CD4-positive, alpha-beta T cell (primary cell): ENCODE measurements at regions not wholly inside any gene's neighbourhood (a gene's known extent, or its start where the extent isn't known, plus 50 kb on each side); places are given as distances from the start of the nearest gene placed in this dataset.

Experiments
- ATAC-seq: fragments of 200-7000 bp; cut with Tn5 transposase; one replicate; pipeline ENCODE4 v1.10.0; 2022; ENCODE audit warnings: mild to moderate bottlenecking; ENCODE audit not compliant: poor library complexity
- CTCF ChIA-PET: fragments of 350-600 bp; sonication (Branson Sonifier 250); formaldehyde crosslinking; loops from one replicate; lab custom pipeline; 2021; ENCODE audit warnings: antibody characterized with exemption, inconsistent platforms; lab: Charles Lee
- POLR2A ChIA-PET: fragments of 350-600 bp; sonication (Branson Sonifier 250); formaldehyde crosslinking; loops from one replicate; lab custom pipeline; 2021; ENCODE audit warnings: antibody characterized with exemption, inconsistent platforms; lab: Charles Lee
- DNase-seq, 14 experiments: peaks; one replicate each; pipeline ENCODE4 v3.0.0-alpha.2; 2013 to 2020; ENCODE audit warnings: mixed read lengths in 2 of 14
- H3K27ac ChIP-seq, 2 donors: one replicate each; pipeline versions ENCODE4 v1.5.1 to v1.7.0; 2013; ENCODE audit warnings: low read length in 2 of 2, low read depth in 1 of 2, mild to moderate bottlenecking in 1 of 2
- H3K27me3 ChIP-seq, 2 experiments: 1 replicate in 1 of 2; 2 replicates in 1 of 2; pipeline versions ENCODE4 v1.6.1 to v1.7.0; 2013; ENCODE audit warnings: low read length in 2 of 2, control low read depth in 1 of 2, mild to moderate bottlenecking in 1 of 2, moderate library complexity in 1 of 2; ENCODE audit not compliant: insufficient read depth in 2 of 2, control insufficient read depth in 1 of 2
- H3K36me3 ChIP-seq: one replicate; pipeline ENCODE4 v1.6.1; 2013; ENCODE audit warnings: low read length, control low read depth; ENCODE audit not compliant: insufficient read depth
- H3K4me1 ChIP-seq: one replicate; pipeline ENCODE4 v1.6.1; 2013; ENCODE audit warnings: low read length, control low read depth; ENCODE audit not compliant: insufficient read depth
- H3K4me3 ChIP-seq: one replicate; pipeline ENCODE4 v1.5.1; 2013; ENCODE audit warnings: mild to moderate bottlenecking, low read length, moderate library complexity
- H3K9me3 ChIP-seq, 2 experiments: 1 replicate in 1 of 2; 2 replicates in 1 of 2; pipeline versions ENCODE4 v1.6.1 to v1.7.0; 2013; ENCODE audit warnings: low read length in 2 of 2, mild to moderate bottlenecking in 2 of 2, control low read depth in 1 of 2, moderate library complexity in 1 of 2; ENCODE audit not compliant: control insufficient read depth in 1 of 2, insufficient read depth in 1 of 2
- H3K27ac Mint-ChIP-seq: one replicate; pipeline ENCODE4 v1.8.0; 2020; ENCODE audit warnings: mixed read lengths
- H3K27me3 Mint-ChIP-seq: one replicate; pipeline ENCODE4 v1.8.0; 2021; ENCODE audit warnings: mixed read lengths
- H3K36me3 Mint-ChIP-seq: one replicate; pipeline ENCODE4 v1.8.0; 2021; ENCODE audit warnings: low read depth, mixed read lengths
- H3K4me1 Mint-ChIP-seq: one replicate; pipeline ENCODE4 v1.8.0; 2021; ENCODE audit warnings: low read depth, mixed read lengths
- H3K4me3 Mint-ChIP-seq: one replicate; pipeline ENCODE4 v1.8.0; 2020; ENCODE audit warnings: mild to moderate bottlenecking, mixed read lengths
- H3K9me3 Mint-ChIP-seq: one replicate; pipeline ENCODE4 v1.8.0; 2020; ENCODE audit warnings: mixed read lengths
- CTCF ChIP-seq: fragments of 200-600 bp; IDR thresholded peaks from one replicate; pipeline ENCODE4 v1.8.0; 2022; ENCODE audit warnings: antibody characterized with exemption, mild to moderate bottlenecking
- intact Hi-C, 2 experiments: fragments of 100-400 bp; cut with DNase I in 1 of 2; cut with micrococcal nuclease in 1 of 2; formaldehyde crosslinking; loops; one replicate each; pipeline versions ENCODE4 v1.15.1 to v1.9.0; 2023 to 2025; cut with DNase I, micrococcal nuclease

GRCh38 chr5:23221831-23222230, 285.6 kb upstream of the PRDM9 start:
- Histone ChIP-seq H3K27me3 (no peaks in the 10 kb centered on the region), H3K27ac (no peak overlapping the region), H3K4me3 (no peak overlapping the region), H3K36me3 (no peaks in the 10 kb centered on the region), H3K9me3 (peaks cover 0 to 15% of the 10 kb centered on the region in 2 experiments), H3K4me1 (no peaks in the 10 kb centered on the region)
- Mint-ChIP-seq H3K27me3 (no peaks in the 10 kb centered on the region), H3K36me3 (no peaks in the 10 kb centered on the region), H3K4me3 (no peak overlapping the region), H3K9me3 (peaks cover 10% of the 10 kb centered on the region), H3K27ac (no peak overlapping the region), H3K4me1 (no peaks in the 10 kb centered on the region)
- ATAC-seq = no peak
- ChIA-PET POLR2A (no interaction called here), CTCF (no interaction called here)
- no peak for TF ChIP-seq CTCF
- intact Hi-C loops = no loop called here
- no peak for DNase-seq

- no peak for DNase-seq
- no peak overlapping the region for H3K4me3 Mint-ChIP-seq
- H3K27ac Mint-ChIP-seq = no peak overlapping the region
- H3K36me3 Mint-ChIP-seq = no peaks in the 10 kb centered on the region
- ChIA-PET CTCF (no interaction called here), POLR2A (no interaction called here)
- H3K4me1 ChIP-seq = no peaks in the 10 kb centered on the region
- peaks cover 0 to 12% of the 10 kb centered on the region in 2 experiments for H3K9me3 ChIP-seq
- TF ChIP-seq CTCF = no peak
- no peaks in the 10 kb centered on the region for H3K27me3 ChIP-seq
- ATAC-seq = no peak
- no peaks in the 10 kb centered on the region for H3K36me3 ChIP-seq
- no peak overlapping the region for H3K27ac ChIP-seq
- intact Hi-C loops = no loop called here
- no peaks in the 10 kb centered on the region for H3K4me1 Mint-ChIP-seq
- no peak overlapping the region for H3K4me3 ChIP-seq
- peaks cover 7% of the 10 kb centered on the region for H3K9me3 Mint-ChIP-seq
- H3K27me3 Mint-ChIP-seq = no peaks in the 10 kb centered on the region
Measured at GRCh38 chr5:23217159-23217558, 290.2 kb upstream of the PRDM9 start.

DNA sequence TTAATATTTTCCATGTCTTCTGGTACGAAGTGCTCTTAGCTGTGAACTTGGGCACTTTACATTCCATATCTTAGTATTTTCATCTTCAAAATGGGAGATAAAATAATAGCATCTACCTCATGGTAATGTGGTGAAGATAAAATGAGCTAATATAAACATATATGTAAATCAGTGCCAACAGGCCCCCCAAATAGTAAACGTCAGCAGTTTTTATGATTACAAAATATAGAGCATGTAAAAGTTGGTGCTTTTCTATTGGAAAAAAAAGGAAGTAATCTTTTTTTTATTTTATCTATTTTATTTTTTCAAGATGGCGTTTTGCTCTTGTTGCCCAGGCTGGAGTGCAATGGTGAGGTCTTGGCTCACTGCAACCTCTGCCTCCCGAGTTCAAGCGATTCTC, 291.1 kb upstream of the PRDM9 start:
- ATAC-seq (no peak), DNase-seq (no peak)
- no peaks in the 10 kb centered on the region for H3K36me3 ChIP-seq
- H3K4me3 ChIP-seq = no peak overlapping the region
- H3K9me3 Mint-ChIP-seq = peaks cover 7% of the 10 kb centered on the region
- intact Hi-C loops = no loop called here
- no peak overlapping the region for H3K27ac Mint-ChIP-seq
- TF ChIP-seq CTCF = no peak
- no peaks in the 10 kb centered on the region for H3K36me3 Mint-ChIP-seq
- CTCF ChIA-PET = no interaction called here
- no peak overlapping the region for H3K4me3 Mint-ChIP-seq
- no peaks in the 10 kb centered on the region for H3K27me3 Mint-ChIP-seq
- POLR2A ChIA-PET = interaction anchor here (0.7 kb wide), 1 partner anchor 10 kb away, joined by 3 read pairs; no protein-coding TSS in a partner anchor
- peaks cover 0 to 15% of the 10 kb centered on the region in 2 experiments for H3K9me3 ChIP-seq
- no peaks in the 10 kb centered on the region for H3K4me1 ChIP-seq
- H3K4me1 Mint-ChIP-seq = no peaks in the 10 kb centered on the region
- H3K27me3 ChIP-seq = no peaks in the 10 kb centered on the region
- no peak overlapping the region for H3K27ac ChIP-seq
